ENCODE measurements at regions not wholly inside any gene's neighbourhood (a gene's known extent, or its start where the extent isn't known, plus 50 kb on each side); places are given as distances from the start of the nearest gene placed in this dataset.
A peak's percentile ranks its signal among the peaks of the same experiment; 100 is the strongest.

- no peak overlapping the region for H3K4me3 ChIP-seq (ENCODE audit: low read depth, low read length)
- no peak for TF ChIP-seq CTCF (IDR thresholded peaks at IDR 0.05; ENCODE audit: insufficient read depth, low read depth, low read length, missing control alignments)
- DNase-seq (ENCODE audit: low read depth) = no peak
These were observed 138.0 kb downstream of the CAAP1 start for GRCh38 chr9:26754509-26755164.

GRCh38 chr9:26753971-26754370 lies 138.6 kb downstream of the CAAP1 start:
- no peak overlapping the region for H3K4me3 ChIP-seq (ENCODE audit: low read depth, low read length)
- TF ChIP-seq CTCF (IDR thresholded peaks at IDR 0.05; ENCODE audit: insufficient read depth, low read depth, low read length, missing control alignments) = no peak
- no peak for DNase-seq (ENCODE audit: low read depth)

- DNase-seq (ENCODE audit: low read depth) = no peak
- TF ChIP-seq CTCF (IDR thresholded peaks at IDR 0.05; ENCODE audit: insufficient read depth, low read depth, low read length, missing control alignments) = no peak
- H3K4me3 ChIP-seq (ENCODE audit: low read depth, low read length) = no peak overlapping the region
These were observed 142.4 kb downstream of the CAAP1 start for GRCh38 chr9:26750162-26750561.

GRCh38 chr9:26748449-26749058 lies 144.0 kb downstream of the CAAP1 start:
- DNase-seq (ENCODE audit: low read depth) = no peak
- TF ChIP-seq CTCF (IDR thresholded peaks at IDR 0.05; ENCODE audit: insufficient read depth, low read depth, low read length, missing control alignments) = no peak
- H3K4me3 ChIP-seq (ENCODE audit: low read depth, low read length) = no peak overlapping the region

GRCh38 chr9:26747611-26748010 lies 145.0 kb downstream of the CAAP1 start:
- H3K4me3 ChIP-seq (ENCODE audit: low read depth, low read length) = no peak overlapping the region
- TF ChIP-seq CTCF (IDR thresholded peaks at IDR 0.05; ENCODE audit: insufficient read depth, low read depth, low read length, missing control alignments) = no peak
- DNase-seq (ENCODE audit: low read depth) = no peak

- H3K4me3 ChIP-seq (ENCODE audit: low read depth, low read length) = no peak overlapping the region
- peak; percentile 76 for DNase-seq (ENCODE audit: low read depth)
- no peak for TF ChIP-seq CTCF (IDR thresholded peaks at IDR 0.05; ENCODE audit: insufficient read depth, low read depth, low read length, missing control alignments)
These were observed 146.1 kb downstream of the CAAP1 start for GRCh38 chr9:26746357-26747072.

Data from GM12865 (cell line).